Stomach (tissue), 8 donors: ENCODE measurements at regions not wholly inside any gene's neighbourhood (a gene's known extent, or its start where the extent isn't known, plus 50 kb on each side); places are given as distances from the start of the nearest gene placed in this dataset.

Experiments used
- DNase-seq, 2 donors: peaks; one replicate each; pipeline versions ENCODE4 v3.0.0 to v3.0.0-alpha.2; 2013 to 2019
- H3K27ac ChIP-seq, 5 donors: fragments of 200-600 bp in 4 of 5; sonication (generic) in 4 of 5; one replicate each; pipeline ENCODE4 v1.5.1; 2013 to 2019; ENCODE audit warnings: mild to moderate bottlenecking in 1 of 5, moderate library complexity in 1 of 5
- H3K27me3 ChIP-seq, 3 donors: fragments of 200-600 bp; sonication (generic); one replicate each; pipeline ENCODE4 v1.5.1; 2017 to 2019; ENCODE audit warnings: mixed run types in 1 of 3
- H3K36me3 ChIP-seq, 4 donors: fragments of 200-600 bp; sonication (generic); 1 replicate in 3 of 4; 2 replicates in 1 of 4; pipeline ENCODE4 v1.5.1; 2016 to 2019
- H3K4me1 ChIP-seq, 4 donors: fragments of 200-600 bp; sonication (generic); one replicate each; pipeline ENCODE4 v1.5.1; 2016 to 2019
- H3K4me3 ChIP-seq, 4 donors: fragments of 200-600 bp; sonication (generic) in 3 of 4; one replicate each; pipeline ENCODE4 v1.5.1; 2016 to 2019; ENCODE audit warnings: mild to moderate bottlenecking in 1 of 4
- H3K9me3 ChIP-seq, 4 donors: fragments of 200-600 bp; sonication (generic); one replicate each; pipeline ENCODE4 v1.5.1; 2016 to 2019
- EP300 ChIP-seq: sonication (generic); formaldehyde crosslinking; IDR thresholded peaks from one replicate; pipeline ENCODE4 v1.6.1; 2017; ENCODE audit warnings: antibody characterized with exemption
- POLR2A ChIP-seq, 4 donors: fragments of 450-650 bp; IDR thresholded peaks; one replicate each; pipeline ENCODE4 v1.6.1; 2016; ENCODE audit warnings: antibody characterized with exemption in 4 of 4, control low read depth in 2 of 4, mild to moderate bottlenecking in 1 of 4, moderate library complexity in 1 of 4
- POLR2AphosphoS5 ChIP-seq, 3 donors: sonication (generic); formaldehyde crosslinking; IDR thresholded peaks; one replicate each; pipeline ENCODE4 v1.6.1; 2016; ENCODE audit warnings: antibody characterized with exemption in 3 of 3
- WGBS, 5 donors: extraction: QIAGEN DNeasy Blood & Tissue Kit in 3 of 5; methylation state at CpG; one replicate each; pipeline versions ENCODE4 v1.1.5 to v1.1.7; 2013 to 2018; 5-methylcytosine and 5-hydroxymethylcytosine counted together
- intact Hi-C: fragments of 100-400 bp; cut with DNase I; formaldehyde crosslinking; loops from one replicate; pipeline ENCODE4 v1.15.1; 2023; ENCODE audit warnings: low total_unique reads
- TF ChIP-seq, protein P1 (sequence below), 7 experiments: fragments of 450-650 bp in 4 of 7; fragments of 200-600 bp in 3 of 7; sonication (generic) in 3 of 7; IDR thresholded peaks; one replicate each; pipeline ENCODE4 v1.5.1; 2016 to 2019; ENCODE audit warnings: antibody characterized with exemption in 7 of 7, control low read depth in 2 of 7, mild to moderate bottlenecking in 1 of 7
- donor health status: healthy with polysubstance abuse.
- donor health status: Bipolar disorder and iron deficiency.
- donor health status: healthy.

- intact Hi-C loops = no loop called here
- H3K27me3 ChIP-seq = no peaks in the 10 kb centered on the region
These were observed 100.5 kb downstream of the CXCL12 start for GRCh38 chr10:44284198-44285084.

GRCh38 chr10:44282626-44283300, 102.1 kb downstream of the CXCL12 start:
- H3K9me3 ChIP-seq = no peaks in the 10 kb centered on the region
- no peak overlapping the region for H3K4me3 ChIP-seq
- no peak for DNase-seq
- H3K27ac ChIP-seq = no peak overlapping the region
- no peak for TF ChIP-seq POLR2A (IDR thresholded peaks at IDR 0.05)
- no peak for TF ChIP-seq EP300
- TF ChIP-seq POLR2AphosphoS5 (IDR thresholded peaks at IDR 0.05) = no peak
- TF ChIP-seq, protein P1, sequence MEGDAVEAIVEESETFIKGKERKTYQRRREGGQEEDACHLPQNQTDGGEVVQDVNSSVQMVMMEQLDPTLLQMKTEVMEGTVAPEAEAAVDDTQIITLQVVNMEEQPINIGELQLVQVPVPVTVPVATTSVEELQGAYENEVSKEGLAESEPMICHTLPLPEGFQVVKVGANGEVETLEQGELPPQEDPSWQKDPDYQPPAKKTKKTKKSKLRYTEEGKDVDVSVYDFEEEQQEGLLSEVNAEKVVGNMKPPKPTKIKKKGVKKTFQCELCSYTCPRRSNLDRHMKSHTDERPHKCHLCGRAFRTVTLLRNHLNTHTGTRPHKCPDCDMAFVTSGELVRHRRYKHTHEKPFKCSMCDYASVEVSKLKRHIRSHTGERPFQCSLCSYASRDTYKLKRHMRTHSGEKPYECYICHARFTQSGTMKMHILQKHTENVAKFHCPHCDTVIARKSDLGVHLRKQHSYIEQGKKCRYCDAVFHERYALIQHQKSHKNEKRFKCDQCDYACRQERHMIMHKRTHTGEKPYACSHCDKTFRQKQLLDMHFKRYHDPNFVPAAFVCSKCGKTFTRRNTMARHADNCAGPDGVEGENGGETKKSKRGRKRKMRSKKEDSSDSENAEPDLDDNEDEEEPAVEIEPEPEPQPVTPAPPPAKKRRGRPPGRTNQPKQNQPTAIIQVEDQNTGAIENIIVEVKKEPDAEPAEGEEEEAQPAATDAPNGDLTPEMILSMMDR (IDR thresholded peaks at IDR 0.05) = no peak
- H3K4me1 ChIP-seq = peaks cover 0 to 6% (median 0%) of the 10 kb centered on the region in 4 donors
- no peaks in the 10 kb centered on the region for H3K36me3 ChIP-seq
- intact Hi-C loops = no loop called here
- H3K27me3 ChIP-seq = no peaks in the 10 kb centered on the region
- 41 to 77% (median 62%) methylated on average over 5 of the region's 5 CpGs for WGBS, 5 donors

More at GRCh38 chr10:44284198-44285084, 100.5 kb downstream of the CXCL12 start:
- no peak for DNase-seq
- Histone ChIP-seq H3K9me3 (no peaks in the 10 kb centered on the region), H3K4me1 (no peaks in the 10 kb centered on the region), H3K36me3 (no peaks in the 10 kb centered on the region), H3K4me3 (no peak overlapping the region), H3K27ac (no peak overlapping the region)
- WGBS, 5 donors = 73 to 84% (median 76%) methylated on average over 4 to 6 of the region's 6 CpGs
- TF ChIP-seq POLR2AphosphoS5 (IDR thresholded peaks at IDR 0.05) = no peak
- no peak for TF ChIP-seq EP300
- TF ChIP-seq POLR2A (IDR thresholded peaks at IDR 0.05) = no peak
- TF ChIP-seq, protein P1 (IDR thresholded peaks at IDR 0.05) = no peak

DNA sequence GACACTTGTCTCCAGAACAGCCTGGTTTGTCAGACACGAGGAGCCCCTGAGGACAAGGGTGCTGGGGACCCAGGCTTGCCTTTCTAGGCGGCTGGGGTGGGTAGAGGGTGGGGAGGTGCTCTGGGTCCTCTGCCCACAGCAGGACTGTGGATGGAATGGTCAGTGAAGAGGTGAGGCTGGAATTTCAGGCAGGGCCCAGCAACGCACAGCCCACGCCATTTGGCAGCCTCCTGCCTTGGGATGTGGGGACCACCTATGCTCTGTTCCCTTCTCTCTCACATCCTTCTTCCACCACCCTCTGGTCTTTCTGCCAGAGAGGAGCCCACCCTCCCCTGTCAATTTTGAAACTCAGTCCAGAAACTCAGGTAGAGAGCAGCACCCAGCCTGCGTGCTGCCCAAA, 103.2 kb downstream of the CXCL12 start:
- Histone ChIP-seq H3K36me3 (no peaks in the 10 kb centered on the region), H3K27ac (no peak overlapping the region)
- intact Hi-C loops = no loop called here

DNA sequence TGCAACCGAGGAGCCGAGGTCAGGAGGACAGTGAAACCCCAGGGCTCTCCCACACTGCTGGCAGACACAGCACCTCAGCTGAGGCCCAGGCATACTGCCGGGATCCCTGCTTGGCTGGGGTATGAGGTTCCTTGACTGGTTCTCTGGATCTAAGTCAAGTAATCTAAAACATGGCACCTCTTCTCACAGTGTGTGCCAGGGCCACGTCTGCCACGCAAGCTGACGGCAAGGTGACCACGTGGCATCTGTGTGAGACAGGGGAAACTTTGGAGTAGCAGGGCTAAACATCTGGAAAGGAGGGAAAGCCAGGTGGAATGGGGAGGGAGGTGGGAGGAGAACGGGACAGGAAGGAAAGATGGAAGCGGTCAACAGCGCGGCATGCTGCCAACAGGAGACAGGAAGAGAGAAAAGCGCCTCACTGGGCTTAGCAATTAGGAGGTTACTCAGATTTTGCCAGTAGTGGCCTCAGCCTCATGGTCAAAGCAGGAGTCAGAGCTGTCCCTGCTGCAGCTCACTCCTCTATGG, 103.7 kb downstream of the CXCL12 start:
- Histone ChIP-seq H3K36me3 (no peaks in the 10 kb centered on the region), H3K4me1 (peaks cover 0 to 6% (median 0%) of the 10 kb centered on the region in 4 donors), H3K27me3 (no peaks in the 10 kb centered on the region), H3K4me3 (no peak overlapping the region), H3K27ac (peak overlapping the region in 1 of 5 donors; percentile 42), H3K9me3 (no peaks in the 10 kb centered on the region)
- TF ChIP-seq, protein P1 (IDR thresholded peaks at IDR 0.05) = no peak
- TF ChIP-seq POLR2AphosphoS5 (IDR thresholded peaks at IDR 0.05) = no peak
- TF ChIP-seq EP300 = no peak
- no peak for TF ChIP-seq POLR2A (IDR thresholded peaks at IDR 0.05)
- intact Hi-C loops = no loop called here
- WGBS, 5 donors = 75 to 91% (median 88%) methylated on average over 12 of the region's 12 CpGs
- peak in 1 of 2 donors; percentile 18 for DNase-seq

More for the DNA sequence above, 103.2 kb downstream of the CXCL12 start:
- no peaks in the 10 kb centered on the region for H3K27me3 ChIP-seq
- no peak overlapping the region for H3K4me3 ChIP-seq
- DNase-seq = no peak
- peaks cover 0 to 6% (median 0%) of the 10 kb centered on the region in 4 donors for H3K4me1 ChIP-seq
- no peaks in the 10 kb centered on the region for H3K9me3 ChIP-seq
- no peak for TF ChIP-seq POLR2A (IDR thresholded peaks at IDR 0.05)
- TF ChIP-seq, protein P1 (IDR thresholded peaks at IDR 0.05) = no peak
- no peak for TF ChIP-seq EP300
- TF ChIP-seq POLR2AphosphoS5 (IDR thresholded peaks at IDR 0.05) = no peak
- WGBS, 5 donors = 73 to 95% (median 89%) methylated on average over 4 to 5 of the region's 5 CpGs
